Putamen (tissue), 1 donor: ENCODE measurements at regions not wholly inside any gene's neighbourhood (a gene's known extent, or its start where the extent isn't known, plus 50 kb on each side); places are given as distances from the start of the nearest gene placed in this dataset.
"Not testable (repeated sequence)": the region's sequence is repeated elsewhere in the genome, so short reads cannot be mapped to it uniquely, and the experiment has no call there.

Experiments used
- DNase-seq: peaks from one replicate; pipeline ENCODE4 v3.0.0-alpha.2; 2016; ENCODE audit warnings: low spot score

DNA sequence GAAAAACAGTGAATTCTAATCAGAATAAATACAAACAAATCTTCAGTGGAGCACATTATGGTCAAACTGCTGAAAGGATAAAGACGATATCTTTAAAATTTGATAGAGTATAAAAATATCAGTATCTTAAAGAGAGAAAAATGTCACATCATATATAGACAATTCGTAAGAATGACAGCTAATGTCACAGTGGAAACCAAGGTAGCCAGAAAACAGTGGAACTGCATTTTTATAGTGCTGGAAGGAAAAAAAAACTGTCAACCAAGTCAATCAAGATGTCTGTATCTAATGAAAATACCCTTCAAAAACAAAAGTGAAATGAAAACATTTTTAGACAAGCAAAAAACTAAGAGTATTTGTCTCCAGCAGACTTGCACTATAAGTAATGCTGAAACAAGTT is 73.4 kb upstream of the HMGXB4 start:
- DNase-seq, result no peak

DNA sequence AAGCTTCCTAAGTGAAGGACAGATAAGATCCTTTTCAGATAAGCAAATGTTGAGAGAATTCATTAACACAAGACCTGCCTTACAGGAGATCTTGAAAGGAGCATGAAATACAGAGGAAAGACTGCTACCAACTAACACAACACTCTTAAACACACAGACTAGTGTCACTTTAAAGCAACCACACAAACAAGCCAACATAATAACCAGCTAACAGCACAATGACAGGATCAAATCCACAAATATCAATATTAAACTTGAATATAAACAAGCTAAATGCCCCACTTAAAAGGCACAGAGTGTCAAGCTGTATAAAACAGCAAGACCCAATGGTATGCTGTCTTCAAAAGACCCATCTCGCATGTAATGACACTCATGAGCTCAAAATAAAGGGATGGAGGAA is 70.8 kb upstream of the HMGXB4 start:
- no peak for DNase-seq

DNA sequence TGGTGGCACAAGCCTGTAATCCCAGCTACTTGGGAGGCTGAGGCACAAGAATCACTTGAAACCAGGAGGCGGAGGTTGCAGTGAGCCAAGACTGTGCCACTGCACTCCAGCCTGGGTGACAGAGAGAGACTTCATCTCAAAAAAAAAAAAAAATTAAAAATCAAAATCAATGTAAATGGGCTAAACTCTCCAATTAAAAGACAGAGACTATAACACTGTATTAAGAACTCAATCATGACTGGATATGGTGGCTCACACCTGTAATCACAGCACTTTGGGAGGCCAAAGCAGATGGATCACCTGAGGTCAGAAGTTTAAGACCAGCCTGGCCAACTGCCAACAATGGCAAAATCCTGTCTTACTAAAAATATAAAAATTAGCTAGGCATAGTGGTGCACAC is 68.4 kb upstream of the HMGXB4 start:
- DNase-seq, result not testable (repeated sequence)

DNA sequence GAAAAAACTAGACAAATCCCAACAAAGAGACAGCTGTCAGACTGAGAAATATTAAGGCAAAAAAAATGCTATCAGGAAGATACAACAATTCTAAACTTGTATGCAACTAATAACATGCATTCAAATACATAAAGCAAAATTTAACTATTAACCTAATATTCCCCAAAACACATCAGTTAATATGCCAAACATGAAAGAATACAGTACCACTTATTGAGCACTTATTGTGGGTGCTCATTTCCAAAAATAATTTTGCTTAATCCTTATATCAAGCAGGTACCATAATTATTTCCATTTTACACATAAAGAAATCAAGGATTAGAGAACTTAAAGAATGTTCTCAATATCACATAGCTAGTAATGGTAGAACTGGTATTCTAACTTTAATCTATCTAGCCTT is 67.7 kb upstream of the HMGXB4 start:
- DNase-seq, result no peak

DNA sequence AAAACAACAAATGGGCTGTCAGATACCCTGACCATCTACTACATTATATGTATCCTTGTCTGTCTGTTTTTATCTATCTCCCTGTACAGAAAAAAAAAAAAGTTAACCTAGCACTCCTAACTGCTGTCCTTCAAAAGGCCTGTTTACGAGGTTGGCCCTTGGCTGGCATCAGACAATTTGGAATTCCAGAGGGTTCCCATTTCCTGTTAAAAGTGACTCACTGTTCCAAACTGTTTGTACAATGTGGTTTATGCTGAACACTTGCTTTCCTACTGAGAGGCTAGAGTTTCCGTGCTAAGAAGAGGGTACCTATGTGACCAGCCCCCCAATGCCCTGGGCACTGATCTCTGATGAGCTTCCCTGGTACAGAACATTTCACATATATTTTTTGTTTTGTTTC is 65.9 kb upstream of the HMGXB4 start:
- no peak for DNase-seq

DNA sequence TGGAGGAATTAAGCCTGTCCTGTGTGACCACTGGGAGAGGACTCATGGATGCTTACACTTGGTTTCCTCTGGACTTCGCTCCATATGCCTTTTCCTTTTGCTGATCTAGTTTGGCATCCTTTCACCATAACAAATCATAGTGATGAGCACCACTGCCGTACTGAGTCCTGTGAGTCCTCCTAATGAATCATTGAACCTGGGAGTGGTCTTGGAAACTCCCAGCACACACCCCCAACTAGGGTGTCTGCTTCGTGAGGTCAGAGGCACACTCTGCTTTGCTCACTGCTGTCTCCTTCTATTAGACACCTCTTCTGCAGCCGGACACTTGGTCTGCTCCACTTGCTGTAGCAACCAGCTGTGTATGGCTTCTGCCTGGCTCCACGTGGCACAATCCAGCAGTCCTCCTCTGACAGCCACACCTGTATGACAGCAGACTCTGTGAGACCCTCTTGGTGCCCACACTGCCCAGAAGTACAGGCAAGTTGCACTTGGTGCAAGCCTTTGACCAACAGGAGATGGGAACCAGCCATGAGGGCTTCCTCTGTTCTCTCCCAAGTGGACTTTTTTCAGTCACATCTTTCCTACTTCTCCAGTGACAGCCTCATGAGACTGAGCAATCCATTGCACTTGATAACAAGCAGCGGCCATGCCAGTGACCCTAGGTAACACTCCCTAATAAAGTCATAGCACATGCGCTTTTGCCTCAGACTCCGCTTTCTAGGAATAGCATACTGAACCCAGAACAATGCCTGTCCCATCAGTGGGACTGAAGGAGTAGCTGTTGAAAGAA is 65.0 kb upstream of the HMGXB4 start:
- DNase-seq, result no peak

DNA sequence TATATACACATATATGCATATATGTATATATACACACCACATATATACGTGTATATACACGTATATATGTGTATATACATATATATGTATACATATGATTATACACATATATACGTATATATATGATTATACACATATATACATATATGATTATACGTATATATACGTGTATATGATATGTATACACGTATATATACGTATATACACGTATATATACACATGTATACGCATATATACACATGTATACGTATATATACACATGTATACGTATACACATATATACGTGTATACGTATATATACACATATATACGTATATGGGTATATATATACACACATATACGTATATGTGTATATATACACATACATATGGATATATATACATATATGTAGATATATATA is 62.1 kb upstream of the HMGXB4 start:
- DNase-seq, result no peak

DNA sequence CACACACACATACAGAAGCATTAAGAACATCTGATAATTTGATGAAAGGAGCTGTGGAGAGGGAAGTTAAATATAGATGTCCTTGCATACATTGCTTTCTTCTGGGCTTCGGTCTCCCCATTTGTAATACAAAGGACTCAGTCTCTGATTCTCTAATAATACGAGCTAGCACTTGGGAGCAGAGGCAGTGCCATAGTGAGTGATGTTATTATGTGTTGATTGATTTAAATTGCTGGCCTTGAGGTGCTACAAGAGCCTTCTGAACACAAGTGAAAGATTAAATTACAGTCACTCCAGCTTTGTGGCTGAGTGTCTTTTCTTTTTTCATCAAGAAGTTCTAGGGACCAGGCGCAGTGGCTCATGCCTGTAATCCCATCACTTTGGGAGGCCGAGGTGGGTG is 61.5 kb upstream of the HMGXB4 start:
- DNase-seq, result no peak

DNA sequence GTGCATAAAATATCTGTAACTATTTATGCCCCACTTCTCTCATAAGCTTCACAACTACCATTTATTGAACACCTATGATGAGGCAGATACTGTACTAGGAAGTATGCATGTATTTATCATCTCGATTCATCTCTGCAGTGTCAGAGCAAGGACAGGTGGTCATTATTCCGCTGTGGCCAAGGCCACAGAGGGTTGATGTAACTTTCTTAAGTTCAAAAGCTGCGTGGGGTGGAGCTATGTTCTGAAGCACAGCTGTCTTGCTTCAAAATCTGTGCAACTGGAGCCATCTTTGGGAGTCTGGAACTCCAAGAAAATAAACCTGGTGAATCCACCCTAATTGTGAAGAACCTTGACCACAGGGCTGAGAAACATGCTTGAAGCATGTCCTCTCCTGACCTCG is 60.2 kb upstream of the HMGXB4 start:
- no peak for DNase-seq

DNA sequence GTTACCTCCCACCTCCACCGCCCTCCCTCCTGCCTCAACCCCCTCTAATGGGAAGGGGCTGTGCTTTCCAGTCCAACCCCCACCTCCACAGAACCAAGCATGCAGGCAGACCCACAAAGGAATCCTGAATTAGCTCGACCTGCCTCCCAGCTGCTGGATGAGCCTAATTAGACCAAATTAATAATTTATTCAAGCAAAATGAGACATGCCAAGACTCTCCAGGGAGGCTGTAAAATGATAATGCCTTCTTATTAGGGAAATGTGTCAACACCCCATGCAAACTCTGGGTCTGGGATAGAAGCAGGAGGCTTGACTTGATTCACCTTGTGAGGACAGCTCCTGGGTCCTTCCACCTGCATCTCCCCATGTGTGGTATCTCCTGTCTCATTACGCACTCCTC is 59.4 kb upstream of the HMGXB4 start:
- no peak for DNase-seq

DNA sequence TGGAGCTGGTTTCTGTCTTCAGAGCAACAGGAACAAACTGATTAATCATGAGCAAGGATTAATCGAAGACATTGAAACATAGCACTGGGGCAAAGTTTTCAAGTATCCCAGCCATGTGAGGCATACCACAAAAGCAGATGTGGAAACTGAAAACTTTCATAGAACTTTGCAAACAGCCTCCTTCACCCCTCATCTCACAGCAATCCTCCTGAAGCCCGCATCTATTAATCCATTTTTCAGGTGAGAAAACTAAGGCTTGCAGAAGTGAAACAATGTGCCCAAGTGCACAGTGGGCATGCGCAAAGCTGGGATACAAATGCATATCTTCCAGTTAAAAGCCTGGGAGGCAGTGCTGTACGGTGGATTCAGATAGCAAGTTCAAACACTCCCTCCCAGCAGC is 58.6 kb upstream of the HMGXB4 start:
- DNase-seq, result no peak

DNA sequence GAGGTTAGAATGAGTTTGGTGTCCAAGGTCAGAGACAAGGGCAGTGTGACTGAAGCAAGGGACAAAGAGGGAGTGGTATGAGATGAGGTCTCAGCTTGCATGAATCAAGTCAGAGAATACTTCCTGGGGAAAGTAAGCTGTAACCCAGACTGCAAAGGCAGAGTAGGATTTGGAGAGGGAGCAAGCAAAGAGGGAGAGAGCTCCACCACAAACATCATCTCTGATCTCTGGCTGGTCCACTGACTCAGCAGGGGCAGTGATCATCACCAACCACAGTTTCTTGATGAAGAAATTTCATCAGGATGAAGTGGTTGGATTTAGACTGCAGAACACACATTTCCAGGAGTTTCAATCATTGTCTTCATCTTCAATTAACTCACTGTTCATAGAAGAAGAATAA is 54.9 kb upstream of the HMGXB4 start:
- DNase-seq, result no peak

DNA sequence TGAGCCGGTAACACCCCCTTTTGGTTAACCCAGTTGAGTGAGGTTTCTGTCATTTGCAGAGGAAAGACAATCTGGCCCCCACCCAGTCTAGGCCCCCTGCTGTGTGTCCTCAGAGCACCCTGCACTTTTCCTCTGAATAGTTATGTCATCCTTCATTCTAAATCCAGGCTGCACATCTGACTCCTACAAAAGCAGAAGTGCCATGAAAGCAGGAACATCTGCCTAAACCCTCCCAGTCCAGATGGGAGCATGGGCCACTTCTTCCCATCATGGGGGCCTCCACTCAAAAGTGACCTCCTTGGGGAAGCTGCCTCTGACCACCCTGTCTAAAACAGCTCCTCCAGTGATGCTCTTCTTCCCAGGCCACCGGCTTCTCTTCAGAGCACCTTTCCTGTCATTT is 53.7 kb upstream of the HMGXB4 start:
- no peak for DNase-seq

DNA sequence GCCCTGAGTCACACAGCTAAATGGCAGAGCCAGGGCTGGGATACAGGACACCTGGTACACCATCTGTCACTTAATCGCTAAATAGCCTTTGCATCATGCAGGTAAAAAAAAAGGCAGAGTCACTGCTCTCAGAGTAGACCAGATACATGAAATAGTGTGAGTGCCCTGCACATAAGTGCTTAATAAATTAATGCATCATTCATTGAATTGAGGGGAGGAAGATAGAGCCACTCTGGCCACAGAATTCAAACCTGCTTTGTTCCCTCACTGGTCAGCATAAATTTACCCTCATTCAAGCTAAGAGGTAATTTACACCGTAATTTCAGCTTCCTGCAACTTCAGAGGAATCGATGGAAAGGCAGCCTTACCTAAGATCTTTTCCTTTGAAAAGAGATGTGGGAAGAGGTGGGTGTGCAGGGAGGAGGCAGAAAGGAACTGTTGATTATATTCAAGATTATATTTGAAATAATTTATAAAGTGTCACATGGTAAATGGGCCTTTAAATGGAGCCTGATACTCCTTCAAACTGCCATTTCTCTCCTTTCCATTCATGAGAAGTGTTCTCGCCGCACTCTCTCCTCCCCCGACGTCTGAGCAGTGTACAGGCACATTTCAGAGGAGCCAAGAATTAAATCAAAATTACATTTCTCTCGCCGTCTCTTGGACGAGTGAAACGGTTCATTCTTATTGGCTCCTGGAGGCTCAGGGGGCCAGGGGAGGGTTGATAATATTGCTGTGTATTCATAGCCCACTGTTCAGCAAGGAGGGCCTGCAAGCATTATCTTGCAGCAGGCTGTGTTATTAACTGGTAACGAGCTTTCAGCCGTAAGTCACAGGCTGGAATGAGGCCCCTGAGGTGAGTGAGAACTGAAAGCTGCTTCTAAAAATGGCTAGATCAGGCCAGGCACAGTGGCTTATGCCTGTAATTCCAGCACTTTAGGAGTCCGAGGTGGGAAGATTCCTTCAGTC is 52.2 kb upstream of the HMGXB4 start:
- DNase-seq, result peak; percentile 47

DNA sequence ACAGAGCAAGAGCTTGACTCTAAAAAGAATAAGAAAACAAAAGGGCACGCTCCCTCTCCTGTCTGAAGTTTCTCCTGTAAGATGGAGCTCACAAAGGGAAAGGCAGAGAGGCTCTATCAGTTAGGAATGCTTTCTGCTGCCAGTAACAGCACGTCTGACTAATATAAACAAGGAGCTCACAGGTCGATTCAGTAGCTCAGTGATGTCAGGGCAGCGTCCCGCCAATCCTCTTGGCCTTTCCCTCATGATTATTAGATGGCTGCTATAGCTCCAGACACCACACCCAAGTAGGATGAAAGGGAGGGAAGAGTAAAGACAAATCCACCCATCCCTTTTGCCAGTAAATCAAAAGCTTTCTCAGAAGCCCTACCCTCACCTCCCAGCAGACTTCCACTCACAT is 51.3 kb upstream of the HMGXB4 start:
- DNase-seq, result no peak

DNA sequence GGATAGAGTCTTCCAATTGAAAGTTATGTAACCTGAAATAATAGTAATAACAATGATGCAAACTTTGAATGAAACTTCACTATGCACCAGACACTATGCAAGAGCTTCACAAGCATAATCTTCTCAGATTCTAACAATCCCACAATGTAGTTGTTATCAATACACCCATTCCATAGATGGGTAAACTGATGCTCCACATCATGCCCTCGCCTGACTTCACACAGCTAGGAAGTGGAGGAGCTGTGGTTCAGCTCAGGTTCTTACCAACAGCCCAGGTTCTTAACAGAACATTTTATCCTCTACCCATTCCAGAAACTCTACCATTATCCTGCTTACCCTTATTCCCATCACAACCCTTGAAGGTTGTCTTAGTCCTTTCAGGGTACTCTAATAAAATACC is 50.4 kb upstream of the HMGXB4 start:
- DNase-seq, result no peak
